Nephron (organoid): ENCODE measurements at regions not wholly inside any gene's neighbourhood (a gene's known extent, or its start where the extent isn't known, plus 50 kb on each side); places are given as distances from the start of the nearest gene placed in this dataset.

Experiments used
- H3K27ac Mint-ChIP-seq, 3 experiments: 2 replicates each; pipeline ENCODE4 v1.8.0; 2020; ENCODE audit warnings: mixed read lengths in 3 of 3, mild to moderate bottlenecking in 2 of 3, moderate library complexity in 1 of 3
- H3K27me3 Mint-ChIP-seq: 2 replicates; pipeline ENCODE4 v1.8.0; 2021; ENCODE audit warnings: low read depth, mild to moderate bottlenecking, moderate library complexity, mixed read lengths
- H3K36me3 Mint-ChIP-seq: 2 replicates; pipeline ENCODE4 v1.8.0; 2020; ENCODE audit warnings: low read depth, mixed read lengths
- H3K4me1 Mint-ChIP-seq: 2 replicates; pipeline ENCODE4 v1.8.0; 2020; ENCODE audit warnings: mixed read lengths
- H3K4me3 Mint-ChIP-seq, 3 experiments: 2 replicates each; pipeline ENCODE4 v1.8.0; 2020; ENCODE audit warnings: mild to moderate bottlenecking in 3 of 3, mixed read lengths in 3 of 3, moderate library complexity in 2 of 3
- H3K9me3 Mint-ChIP-seq: 2 replicates; pipeline ENCODE4 v1.8.0; 2020; ENCODE audit warnings: mixed read lengths
- CTCF ChIP-seq, 3 experiments: fragments of 200-600 bp; sonication (generic); IDR thresholded peaks; one replicate each; pipeline ENCODE4 v1.5.0; 2021; ENCODE audit warnings: antibody characterized with exemption in 3 of 3; ENCODE audit not compliant: unreplicated experiment in 3 of 3

GRCh38 chr2:116580209-116580608 is 1234.3 kb upstream of the DDX18 start:
- Mint-ChIP-seq H3K4me3 (no peak overlapping the region), H3K27me3 (no peaks in the 10 kb centered on the region), H3K36me3 (no peaks in the 10 kb centered on the region), H3K4me1 (no peaks in the 10 kb centered on the region), H3K9me3 (no peaks in the 10 kb centered on the region), H3K27ac (no peak overlapping the region)
- TF ChIP-seq CTCF (IDR thresholded peaks at IDR 0.05; ENCODE audit: unreplicated experiment in 3 of 3): no peak

GRCh38 chr2:116582850-116583249 is 1231.6 kb upstream of the DDX18 start:
- H3K4me3 Mint-ChIP-seq: no peak overlapping the region
- no peaks in the 10 kb centered on the region for H3K4me1 Mint-ChIP-seq
- no peaks in the 10 kb centered on the region for H3K9me3 Mint-ChIP-seq
- H3K27ac Mint-ChIP-seq: no peak overlapping the region
- no peak for TF ChIP-seq CTCF (IDR thresholded peaks at IDR 0.05; ENCODE audit: unreplicated experiment in 3 of 3)
- H3K36me3 Mint-ChIP-seq: no peaks in the 10 kb centered on the region
- H3K27me3 Mint-ChIP-seq: no peaks in the 10 kb centered on the region

GRCh38 chr2:116585669-116586327 is 1228.7 kb upstream of the DDX18 start:
- Mint-ChIP-seq H3K27me3 (no peaks in the 10 kb centered on the region), H3K4me3 (no peak overlapping the region), H3K9me3 (peaks cover 3% of the 10 kb centered on the region), H3K27ac (no peak overlapping the region), H3K36me3 (no peaks in the 10 kb centered on the region), H3K4me1 (no peaks in the 10 kb centered on the region)
- no peak for TF ChIP-seq CTCF (IDR thresholded peaks at IDR 0.05; ENCODE audit: unreplicated experiment in 3 of 3)

- Mint-ChIP-seq H3K27ac (no peak overlapping the region), H3K36me3 (no peaks in the 10 kb centered on the region), H3K9me3 (peaks cover 3% of the 10 kb centered on the region), H3K4me1 (no peaks in the 10 kb centered on the region), H3K27me3 (no peaks in the 10 kb centered on the region), H3K4me3 (no peak overlapping the region)
- TF ChIP-seq CTCF (IDR thresholded peaks at IDR 0.05; ENCODE audit: unreplicated experiment in 3 of 3): no peak
Measured at GRCh38 chr2:116586328-116586689, 1228.2 kb upstream of the DDX18 start.
